HCT116 (cell line): ENCODE measurements at regions not wholly inside any gene's neighbourhood (a gene's known extent, or its start where the extent isn't known, plus 50 kb on each side); places are given as distances from the start of the nearest gene placed in this dataset.

Source experiments
- CTCF ChIP-seq, 3 experiments: fragments of 200-600 bp in 1 of 3; sonication (generic) in 1 of 3; IDR thresholded peaks in 2 of 3; conservative IDR thresholded peaks in 1 of 3; 2 replicates each; pipeline ENCODE4 v1.5.1; 2012 to 2017; ENCODE audit warnings: low read depth in 2 of 3, low read length in 2 of 3, antibody characterized with exemption in 1 of 3, borderline replicate concordance in 1 of 3, control low read depth in 1 of 3, mild to moderate bottlenecking in 1 of 3, mixed read lengths in 1 of 3, mixed run types in 1 of 3, moderate library complexity in 1 of 3; ENCODE audit not compliant: insufficient read depth in 1 of 3
- EGR1 ChIP-seq: IDR thresholded peaks from 2 replicates; pipeline ENCODE4 v1.6.1; 2012; ENCODE audit warnings: low read depth
- EZH2 ChIP-seq: fragments of 200-600 bp; sonication (generic); IDR thresholded peaks from 2 replicates; pipeline ENCODE4 v1.6.1; 2017; ENCODE audit warnings: antibody characterized with exemption, mixed run types
- EZH2phosphoT487 ChIP-seq: fragments of 200-600 bp; IDR thresholded peaks from 2 replicates; pipeline ENCODE4 v1.6.1; 2018; ENCODE audit warnings: antibody characterized with exemption, borderline replicate concordance
- JUND ChIP-seq: IDR thresholded peaks from 2 replicates; pipeline ENCODE4 v1.6.1; 2012
- POLR2A ChIP-seq: IDR thresholded peaks from 2 replicates; pipeline ENCODE4 v1.7.0; 2011; ENCODE audit warnings: borderline replicate concordance; ENCODE audit not compliant: insufficient read depth, insufficient read length; ENCODE audit errors: extremely low read depth
- REST ChIP-seq: IDR thresholded peaks from 2 replicates; pipeline ENCODE4 v1.6.1; 2012; ENCODE audit warnings: low read depth
- SIN3A ChIP-seq: IDR thresholded peaks from 2 replicates; pipeline ENCODE4 v1.6.1; 2012; ENCODE audit warnings: low read depth
- SRF ChIP-seq: IDR thresholded peaks from 2 replicates; pipeline ENCODE4 v1.6.1; 2012; ENCODE audit warnings: low read depth

- TF ChIP-seq EZH2 (no peak), JUND (no peak), CTCF (IDR thresholded peaks at IDR 0.05 in 2 of 3, conservative IDR thresholded peaks at IDR 0.05 in 1 of 3; ENCODE audit: borderline replicate concordance in 1 of 3, insufficient read depth in 1 of 3, low read depth in 2 of 3, low read length in 2 of 3) (no peak), EGR1 (no peak), POLR2A (no peak), SIN3A (no peak), EZH2phosphoT487 (no peak), REST (no peak), SRF (no peak)
Observed at GRCh38 chr21:35274090-35274489, 225.0 kb upstream of the RUNX1 start.
